ENCODE measurements at regions not wholly inside any gene's neighbourhood (a gene's known extent, or its start where the extent isn't known, plus 50 kb on each side); places are given as distances from the start of the nearest gene placed in this dataset.

DNA sequence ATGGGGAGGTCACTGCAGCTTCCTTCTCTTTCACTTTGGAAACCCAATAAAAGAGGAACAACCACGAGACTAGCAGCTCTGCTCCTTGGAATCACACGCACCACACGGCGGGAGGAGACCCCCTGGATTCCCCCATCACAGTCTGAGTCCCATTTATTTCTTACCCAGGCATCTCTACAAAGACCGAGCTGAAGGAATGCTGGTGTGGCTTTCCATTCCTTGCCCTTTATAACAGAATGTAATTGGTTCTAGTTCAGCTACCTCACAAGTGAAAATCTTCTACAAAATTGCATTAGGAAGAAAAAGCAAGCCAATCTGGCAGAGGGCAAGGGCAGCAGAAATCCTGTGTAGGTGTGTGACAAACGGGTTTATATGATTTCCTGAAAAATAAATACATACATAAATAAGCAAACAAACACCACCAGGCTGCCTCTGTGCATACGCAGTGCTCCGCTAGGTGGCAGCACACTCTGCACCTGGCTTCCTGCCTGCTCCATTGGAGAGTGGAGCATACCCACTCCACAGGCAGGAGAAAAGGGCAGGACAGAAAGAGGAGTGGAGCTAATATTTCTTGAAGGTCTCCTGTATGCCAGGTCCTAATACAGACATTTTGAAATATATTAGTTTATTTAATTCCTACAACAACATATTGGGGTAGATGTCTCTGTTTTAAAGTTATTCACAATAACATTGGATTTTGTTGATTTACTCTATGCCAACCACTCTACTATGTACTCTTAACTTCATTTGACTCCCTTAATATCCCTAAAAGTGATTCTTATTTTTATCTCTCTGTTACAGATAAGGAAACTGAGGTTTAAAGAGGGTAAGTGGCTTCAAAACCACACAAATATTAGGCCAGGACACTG lies 673.1 kb downstream of the KCNA4 start:
- DNase-seq: peak; percentile 58 to 68 (median 61)

DNA sequence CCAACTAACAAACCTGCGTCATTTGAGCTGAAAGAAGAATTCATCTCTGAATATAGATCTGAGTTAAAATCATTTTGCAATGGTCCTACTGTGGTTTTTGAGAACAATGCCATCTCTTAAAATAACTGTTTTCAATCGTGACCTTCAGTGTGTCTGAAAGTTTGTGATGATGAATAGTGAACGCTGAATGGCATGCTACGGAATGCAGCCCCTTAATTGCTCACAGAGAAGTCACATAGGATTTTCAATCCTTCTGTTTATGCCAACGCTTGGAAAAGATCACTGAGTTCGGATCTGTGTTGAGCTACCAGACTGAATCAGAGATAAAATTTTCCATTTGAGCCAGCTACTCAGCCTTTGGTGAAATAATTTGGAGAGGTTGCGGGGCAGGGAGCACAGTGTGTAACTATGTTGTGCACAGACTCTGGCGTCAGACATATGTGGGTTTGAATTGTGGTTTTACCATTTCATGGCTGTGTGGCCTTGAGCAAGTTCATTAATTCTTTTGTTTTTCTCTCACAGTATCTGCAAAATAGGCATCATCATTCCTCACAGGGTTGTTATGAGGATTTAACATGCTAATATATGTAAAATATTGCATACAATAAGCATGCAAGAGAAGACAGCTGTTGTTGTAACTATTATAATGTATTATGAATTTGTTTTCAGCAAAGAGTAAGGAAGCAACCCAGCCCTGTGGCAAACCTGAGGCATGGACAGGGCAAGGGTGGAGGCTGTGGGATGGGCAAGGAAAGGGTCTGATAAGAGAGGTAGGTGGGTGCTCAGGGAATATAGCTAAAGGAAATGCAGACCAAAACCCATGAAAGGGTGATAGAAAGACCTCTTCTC lies 679.9 kb downstream of the KCNA4 start:
- DNase-seq: no peak

DNA sequence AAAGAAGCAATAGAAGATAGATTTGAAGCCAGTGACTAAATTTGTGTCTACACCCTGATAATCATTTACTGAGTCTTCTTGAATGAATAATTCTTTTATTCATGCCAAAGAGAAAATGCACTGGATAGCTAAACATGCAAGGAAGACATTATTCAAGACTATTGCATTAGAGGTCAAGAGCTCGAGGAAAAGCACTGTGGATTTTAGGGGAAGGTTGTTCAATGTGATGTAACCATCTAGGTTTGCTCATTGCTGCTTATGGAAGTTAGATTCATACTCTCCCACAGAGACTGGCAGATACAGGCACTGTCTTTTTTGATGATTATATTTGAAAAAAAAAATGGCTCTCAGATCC lies 682.1 kb downstream of the KCNA4 start:
- no peak for DNase-seq

- no peak for DNase-seq
Observed at GRCh38 chr11:29333993-29334775, 682.6 kb downstream of the KCNA4 start.

DNA sequence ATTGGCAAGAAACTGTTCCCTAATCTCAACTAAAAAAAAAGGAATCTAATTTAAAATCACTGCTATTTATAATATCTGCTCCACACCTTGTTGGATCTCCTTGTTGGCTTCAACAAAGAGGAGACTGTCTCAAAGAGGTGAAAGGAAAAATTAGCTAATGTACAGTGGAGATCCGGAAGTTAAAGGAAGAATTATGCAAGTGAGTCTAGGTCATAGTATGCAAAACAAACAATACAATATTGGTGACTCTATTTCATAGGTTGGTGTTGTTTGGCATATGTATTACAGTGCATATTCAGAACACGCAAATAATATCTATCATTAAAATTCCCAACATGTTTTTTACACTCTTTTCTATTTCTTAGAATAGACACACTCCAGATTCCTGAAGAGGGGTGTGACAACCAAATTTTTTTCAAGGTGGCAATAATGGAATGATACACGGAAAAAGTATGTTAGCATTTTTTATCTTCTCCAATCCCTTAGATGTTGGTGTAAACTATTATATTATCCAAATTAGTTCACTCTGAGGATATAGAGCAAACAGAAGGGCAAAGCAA lies 685.3 kb downstream of the KCNA4 start:
- DNase-seq: no peak

- DNase-seq: no peak
Observed at GRCh38 chr11:29328961-29329441, 687.8 kb downstream of the KCNA4 start.

DNA sequence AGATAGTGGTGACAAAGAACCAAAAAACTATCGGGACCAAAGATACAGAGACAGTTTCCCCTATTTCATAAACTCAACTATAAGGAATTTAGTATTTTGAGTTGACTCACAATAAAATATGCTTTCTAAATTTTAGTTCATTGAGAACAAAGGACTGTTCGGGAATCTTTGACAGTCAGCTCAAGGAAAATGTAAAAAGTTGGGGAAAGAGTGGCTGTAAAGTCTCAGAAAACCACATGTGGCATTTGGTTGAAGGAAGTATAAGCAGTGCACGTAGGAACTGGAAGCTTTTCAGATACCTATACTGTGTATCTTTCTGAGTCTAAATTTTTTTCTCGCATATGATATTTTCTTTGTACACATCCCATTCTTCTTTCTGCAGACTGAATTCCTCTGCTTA lies 688.9 kb downstream of the KCNA4 start:
- DNase-seq: no peak

DNA sequence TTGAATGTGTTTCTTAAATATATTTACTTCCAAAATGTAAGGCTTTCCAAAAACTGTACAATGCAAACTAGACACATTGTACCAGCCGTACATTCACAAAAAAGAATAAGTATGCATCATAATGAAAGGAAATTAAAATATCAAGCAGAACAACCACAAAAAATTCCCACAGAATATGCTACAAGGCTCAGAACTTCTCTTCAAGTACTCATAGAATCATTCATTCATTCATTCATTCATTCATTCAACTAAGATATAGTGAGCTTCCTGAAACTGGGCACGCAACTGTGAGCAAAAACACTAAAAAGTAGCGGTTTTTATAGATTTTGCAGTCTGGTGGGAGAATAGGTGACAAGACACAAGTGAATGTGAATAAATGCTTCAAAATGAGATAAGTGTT lies 690.1 kb downstream of the KCNA4 start:
- no peak for DNase-seq

GRCh38 chr11:29324328-29324727 lies 692.5 kb downstream of the KCNA4 start:
- DNase-seq: no peak

DNA sequence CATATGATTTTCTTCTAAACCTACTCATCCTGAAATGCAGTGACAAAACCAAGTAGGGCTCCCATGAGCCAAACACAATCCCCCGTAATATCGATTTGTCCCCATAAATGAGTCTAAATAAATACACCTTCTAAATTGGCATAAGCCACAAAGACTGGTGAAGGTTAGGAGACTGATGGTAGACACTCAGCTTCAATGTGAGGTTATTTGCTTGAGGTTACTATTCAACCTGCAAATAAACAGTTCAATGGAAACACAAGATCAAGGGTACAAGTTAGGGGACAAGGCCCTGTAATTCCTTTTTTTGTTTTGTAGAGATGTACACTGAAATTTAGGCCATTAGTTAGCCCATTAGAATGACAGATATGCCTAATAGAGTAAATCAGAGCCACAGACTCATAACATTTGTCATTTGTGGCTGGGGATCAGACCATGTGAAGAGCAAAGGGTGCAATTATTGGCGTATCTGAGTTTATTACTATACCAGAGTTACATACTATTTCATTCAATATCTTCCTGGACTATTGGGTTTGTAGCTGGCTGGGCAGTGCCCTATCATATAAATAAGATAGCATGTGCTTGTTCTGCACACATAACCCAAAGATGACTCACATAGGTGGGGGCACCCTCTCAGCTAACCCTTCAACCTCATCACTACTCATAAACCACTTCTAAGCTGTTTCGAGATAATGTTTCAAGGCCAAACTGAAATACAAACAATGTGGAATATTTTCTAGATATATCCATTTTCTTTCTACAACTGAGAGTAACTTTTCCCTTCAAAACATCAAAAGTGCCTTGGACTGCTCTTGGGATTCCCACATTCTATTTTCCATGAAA lies 695.3 kb downstream of the KCNA4 start:
- no peak for DNase-seq

DNA sequence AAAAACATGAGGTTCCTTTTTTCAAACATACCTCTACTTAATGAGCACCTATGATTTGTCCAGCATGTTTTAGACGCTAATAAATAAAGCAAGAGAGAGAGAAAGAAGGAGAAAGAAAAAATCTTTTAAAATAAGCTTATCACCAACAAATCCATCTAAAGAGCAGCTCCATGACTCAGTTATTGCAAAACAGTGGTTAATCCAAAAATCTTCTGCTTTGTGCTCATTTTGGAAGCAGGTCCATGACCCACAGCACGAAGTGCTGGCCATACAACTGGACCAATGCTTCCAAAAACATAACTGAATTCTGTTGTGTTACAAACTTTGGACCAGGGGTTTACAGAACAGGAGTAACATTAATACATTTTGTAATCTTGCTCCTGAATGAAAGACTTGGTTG lies 696.6 kb downstream of the KCNA4 start:
- DNase-seq: no peak

- no peak for DNase-seq
Observed at GRCh38 chr11:29319210-29319609, 697.6 kb downstream of the KCNA4 start.

DNA sequence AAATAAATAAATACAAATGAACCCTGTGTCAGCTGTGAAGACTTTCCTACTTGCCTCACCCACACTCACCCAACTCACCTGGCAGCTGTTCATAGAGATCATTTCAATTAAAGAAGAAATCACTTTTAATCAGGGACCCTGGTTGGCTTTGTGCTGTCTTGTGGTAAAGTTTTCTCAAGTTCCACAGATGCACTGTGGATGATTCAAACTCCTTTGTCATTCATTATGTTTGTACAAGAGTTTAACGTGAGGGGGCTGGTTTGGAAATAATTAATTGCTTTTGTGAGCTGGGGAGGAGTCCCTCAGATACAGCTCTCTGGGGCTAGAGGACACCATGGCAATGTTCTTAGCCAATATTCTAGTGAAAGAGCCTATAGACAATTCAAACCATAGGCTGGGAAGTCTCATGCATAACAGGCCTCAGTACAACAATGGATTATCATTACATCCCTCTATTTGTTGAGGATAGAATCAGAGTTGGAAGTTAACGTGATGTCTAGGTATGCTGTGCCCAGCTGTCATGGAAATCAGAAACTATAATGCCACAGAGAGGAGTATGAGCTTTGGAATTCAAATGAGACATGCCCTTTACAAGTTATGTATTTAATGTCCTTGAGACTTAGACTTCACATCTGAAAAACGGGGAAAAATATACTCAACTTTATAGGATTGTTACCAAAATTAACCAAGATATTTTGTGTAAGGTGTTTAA lies 698.5 kb downstream of the KCNA4 start:
- DNase-seq: no peak

DNA sequence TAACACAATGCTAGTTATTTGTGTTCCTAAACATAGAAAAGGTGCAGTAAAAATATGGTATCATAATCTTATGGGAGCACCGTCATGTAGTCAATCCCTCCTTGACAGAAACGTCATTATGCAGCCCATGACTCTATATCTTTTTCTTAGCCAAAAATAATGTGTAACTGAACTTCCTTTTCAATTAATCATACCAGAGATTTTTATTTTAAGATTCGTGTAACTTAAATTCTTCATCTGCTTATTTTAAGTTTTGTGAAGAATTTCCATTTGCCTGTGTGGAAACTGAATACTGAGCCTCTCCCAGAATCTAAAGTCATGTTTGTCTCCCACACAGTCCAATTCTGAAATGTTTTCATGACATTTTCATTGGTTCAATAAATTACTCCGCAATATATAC lies 699.1 kb downstream of the KCNA4 start:
- DNase-seq: no peak

DNA sequence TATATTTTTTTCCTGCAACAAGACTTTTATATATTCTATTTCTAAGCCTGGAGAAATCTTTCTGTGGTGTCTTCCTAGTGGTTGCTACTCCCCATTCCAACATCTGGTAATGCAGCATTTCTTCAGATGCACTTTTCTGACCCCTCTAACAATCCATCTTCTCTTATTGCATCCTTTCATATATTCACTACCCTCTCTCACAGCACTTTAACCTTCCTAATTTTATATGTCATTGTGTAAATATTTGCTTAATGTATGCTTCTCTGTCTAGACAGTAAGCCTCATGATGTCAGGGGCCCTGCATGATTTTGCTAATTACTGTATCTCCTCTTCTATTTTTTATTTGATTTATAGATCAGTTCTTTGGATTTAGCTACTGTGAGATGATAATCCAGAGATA lies 701.6 kb downstream of the KCNA4 start:
- DNase-seq: no peak

DNA sequence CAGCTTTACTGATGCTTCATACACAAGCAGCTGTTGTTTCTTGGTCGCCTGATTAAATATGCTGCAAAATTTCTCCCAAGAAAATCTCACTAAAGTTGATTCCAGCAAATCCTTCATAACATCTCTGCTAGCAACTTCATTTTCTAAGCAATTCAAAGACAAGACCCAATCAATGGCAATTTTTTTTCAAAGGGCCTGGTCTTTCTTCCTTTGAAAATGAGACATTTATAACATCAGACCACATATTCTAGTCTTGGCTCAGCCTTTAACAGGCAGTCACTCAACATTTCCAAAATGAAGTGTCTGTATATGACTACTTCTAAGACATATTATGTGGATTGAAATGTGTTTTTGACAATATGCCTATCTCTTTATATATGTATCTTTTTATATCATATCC lies 702.6 kb downstream of the KCNA4 start:
- DNase-seq: no peak

DNA sequence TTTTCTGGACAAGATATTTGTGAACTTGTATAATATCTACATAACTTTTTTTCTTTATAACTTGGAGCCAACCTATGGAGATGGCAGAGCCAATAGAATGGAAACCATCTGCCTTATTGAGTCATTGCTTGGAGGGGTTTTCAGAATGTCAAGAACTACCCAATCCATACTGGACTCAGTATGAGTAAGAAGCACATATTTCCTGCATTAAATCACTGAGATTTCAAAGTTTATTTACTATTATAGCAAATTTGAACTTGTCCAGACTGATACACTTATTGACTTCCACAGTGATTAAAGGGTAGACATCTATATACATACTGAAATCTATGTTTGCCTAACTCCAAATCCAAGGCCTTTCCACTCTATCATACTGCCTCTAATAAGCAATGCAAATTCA lies 704.0 kb downstream of the KCNA4 start:
- DNase-seq: no peak

GRCh38 chr11:29310725-29311342 lies 706.0 kb downstream of the KCNA4 start:
- no peak for DNase-seq

GRCh38 chr11:29309992-29310391 lies 706.8 kb downstream of the KCNA4 start:
- no peak for DNase-seq

DNA sequence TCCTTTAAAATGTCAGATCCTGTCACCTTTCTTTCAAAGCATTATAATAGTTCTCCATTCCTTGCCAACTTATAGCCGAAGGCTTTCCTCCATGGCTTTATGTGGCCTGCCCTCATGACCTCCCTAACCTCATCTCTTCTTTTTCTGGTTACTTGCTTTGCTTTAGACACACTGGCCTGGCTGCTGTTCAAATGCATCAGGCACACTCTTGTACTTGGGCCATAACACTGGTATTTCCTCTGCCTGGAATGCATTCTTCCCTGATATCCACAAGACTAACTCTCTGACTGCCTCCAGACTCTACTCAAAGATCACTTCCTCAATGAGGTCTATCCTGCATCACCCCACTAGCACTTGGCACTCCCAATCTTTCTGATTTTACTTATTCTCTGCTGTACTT lies 710.3 kb downstream of the KCNA4 start:
- no peak for DNase-seq
